Ureter (tissue), 1 donor: ENCODE measurements at regions not wholly inside any gene's neighbourhood (a gene's known extent, or its start where the extent isn't known, plus 50 kb on each side); places are given as distances from the start of the nearest gene placed in this dataset.
"Not testable (repeated sequence)": the region's sequence is repeated elsewhere in the genome, so short reads cannot be mapped to it uniquely, and the experiment has no call there.

Experiments
- DNase-seq: peaks from one replicate; pipeline ENCODE4 v3.0.0-alpha.2; 2020; ENCODE audit warnings: low spot score
- donor health status: DM: yes; HTN: yes; CAD: no.

- DNase-seq, result no peak
These were observed 97.6 kb upstream of the AGAP1 start for GRCh38 chr2:235396071-235396846.

- no peak for DNase-seq
These were observed 95.5 kb upstream of the AGAP1 start for GRCh38 chr2:235398321-235398720.

GRCh38 chr2:235399895-235400294 lies 93.9 kb upstream of the AGAP1 start:
- no peak for DNase-seq

- DNase-seq, result no peak
These were observed 91.4 kb upstream of the AGAP1 start for GRCh38 chr2:235402422-235402821.

GRCh38 chr2:235405612-235406361 lies 88.1 kb upstream of the AGAP1 start:
- no peak for DNase-seq

GRCh38 chr2:235406430-235406829 lies 87.4 kb upstream of the AGAP1 start:
- DNase-seq, result no peak

GRCh38 chr2:235411905-235412485 lies 81.8 kb upstream of the AGAP1 start:
- no peak for DNase-seq

GRCh38 chr2:235413064-235413463 lies 80.8 kb upstream of the AGAP1 start:
- DNase-seq, result no peak

- no peak for DNase-seq
These were observed 79.4 kb upstream of the AGAP1 start for GRCh38 chr2:235414422-235414821.

GRCh38 chr2:235416858-235417499 lies 76.9 kb upstream of the AGAP1 start:
- DNase-seq, result no peak

- no peak for DNase-seq
These were observed 74.9 kb upstream of the AGAP1 start for GRCh38 chr2:235418918-235419317.

GRCh38 chr2:235419996-235420395 lies 73.8 kb upstream of the AGAP1 start:
- no peak for DNase-seq

- no peak for DNase-seq
These were observed 72.2 kb upstream of the AGAP1 start for GRCh38 chr2:235421618-235422017.

GRCh38 chr2:235430366-235431083 lies 63.3 kb upstream of the AGAP1 start:
- DNase-seq, result no peak

- no peak for DNase-seq
These were observed 60.9 kb upstream of the AGAP1 start for GRCh38 chr2:235432741-235433520.

GRCh38 chr2:235433860-235434259 lies 60.0 kb upstream of the AGAP1 start:
- no peak for DNase-seq

GRCh38 chr2:235439959-235440662 lies 53.7 kb upstream of the AGAP1 start:
- DNase-seq, result no peak

GRCh38 chr2:235443580-235443979 lies 50.3 kb upstream of the AGAP1 start:
- DNase-seq, result not testable (repeated sequence)
